HL-60 (cell line): ENCODE measurements at regions not wholly inside any gene's neighbourhood (a gene's known extent, or its start where the extent isn't known, plus 50 kb on each side); places are given as distances from the start of the nearest gene placed in this dataset.
A peak's percentile ranks its signal among the peaks of the same experiment; 100 is the strongest.

Source experiments
- DNase-seq, 2 experiments: peaks; one replicate each; pipeline ENCODE4 v3.0.0-alpha.2; 2010 to 2020; ENCODE audit warnings: low read depth in 1 of 2, low spot score in 1 of 2
- H3K27ac ChIP-seq: fragments of 250-450 bp; sonication (Bioruptor Pico); replicated peaks from 2 replicates; pipeline ENCODE4 v1.5.1; 2020; ENCODE audit warnings: mild to moderate bottlenecking, moderate library complexity
- H3K27me3 ChIP-seq: fragments of 250-450 bp; sonication (Bioruptor Pico); 2 replicates; pipeline ENCODE4 v1.5.1; 2021; ENCODE audit warnings: mild to moderate bottlenecking, moderate library complexity; ENCODE audit not compliant: insufficient read depth, poor library complexity, severe bottlenecking
- H3K4me3 ChIP-seq: replicated peaks from 2 replicates; pipeline ENCODE4 v1.5.1; 2011; ENCODE audit warnings: mild to moderate bottlenecking, control low read depth, low read length; ENCODE audit not compliant: insufficient read depth
- CTCF ChIP-seq: IDR thresholded peaks from one replicate; pipeline ENCODE4 v1.5.1; 2011; ENCODE audit warnings: low read length, control low read depth, inconsistent platforms; ENCODE audit not compliant: insufficient read depth
- GABPA ChIP-seq: IDR thresholded peaks from 2 replicates; pipeline ENCODE4 v1.6.1; 2012; ENCODE audit warnings: low read depth
- POLR2AphosphoS5 ChIP-seq: IDR thresholded peaks from 2 replicates; pipeline ENCODE4 v1.6.1; 2012; ENCODE audit warnings: low read depth
- SPI1 ChIP-seq: IDR thresholded peaks from 2 replicates; pipeline ENCODE4 v1.6.1; 2012; ENCODE audit warnings: low read depth, mild to moderate bottlenecking, borderline replicate concordance
- TF ChIP-seq, protein P1 (sequence below): IDR thresholded peaks from 2 replicates; pipeline ENCODE4 v1.6.1; 2012; ENCODE audit warnings: low read depth; ENCODE audit not compliant: insufficient replicate concordance

DNA sequence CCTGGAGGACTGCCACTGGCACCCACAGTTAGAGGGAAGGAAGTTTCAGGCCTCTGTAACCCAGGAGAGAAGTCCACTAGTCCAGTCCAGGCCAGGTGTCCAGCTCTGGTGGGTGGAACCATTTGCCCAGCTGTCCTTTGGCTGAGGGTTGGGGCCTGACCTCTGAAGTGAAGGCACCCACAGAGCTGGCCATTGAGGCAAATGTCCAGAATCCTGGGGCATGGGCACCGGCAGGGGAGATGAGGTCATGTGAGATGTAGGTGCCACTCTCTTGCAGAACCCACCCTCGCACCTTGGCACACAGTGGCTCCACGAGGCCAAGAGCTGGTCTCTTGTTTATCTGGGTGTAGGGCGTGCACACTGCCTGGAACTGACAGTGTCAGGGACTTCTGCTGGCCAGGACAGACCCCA is 162.8 kb downstream of the SMAD6 start:
- Histone ChIP-seq H3K27ac (no peak overlapping the region), H3K4me3 (no peak overlapping the region), H3K27me3 (no peaks in the 10 kb centered on the region)
- TF ChIP-seq GABPA (no peak), CTCF (no peak), POLR2AphosphoS5 (no peak), SPI1 (no peak)
- TF ChIP-seq, protein P1, sequence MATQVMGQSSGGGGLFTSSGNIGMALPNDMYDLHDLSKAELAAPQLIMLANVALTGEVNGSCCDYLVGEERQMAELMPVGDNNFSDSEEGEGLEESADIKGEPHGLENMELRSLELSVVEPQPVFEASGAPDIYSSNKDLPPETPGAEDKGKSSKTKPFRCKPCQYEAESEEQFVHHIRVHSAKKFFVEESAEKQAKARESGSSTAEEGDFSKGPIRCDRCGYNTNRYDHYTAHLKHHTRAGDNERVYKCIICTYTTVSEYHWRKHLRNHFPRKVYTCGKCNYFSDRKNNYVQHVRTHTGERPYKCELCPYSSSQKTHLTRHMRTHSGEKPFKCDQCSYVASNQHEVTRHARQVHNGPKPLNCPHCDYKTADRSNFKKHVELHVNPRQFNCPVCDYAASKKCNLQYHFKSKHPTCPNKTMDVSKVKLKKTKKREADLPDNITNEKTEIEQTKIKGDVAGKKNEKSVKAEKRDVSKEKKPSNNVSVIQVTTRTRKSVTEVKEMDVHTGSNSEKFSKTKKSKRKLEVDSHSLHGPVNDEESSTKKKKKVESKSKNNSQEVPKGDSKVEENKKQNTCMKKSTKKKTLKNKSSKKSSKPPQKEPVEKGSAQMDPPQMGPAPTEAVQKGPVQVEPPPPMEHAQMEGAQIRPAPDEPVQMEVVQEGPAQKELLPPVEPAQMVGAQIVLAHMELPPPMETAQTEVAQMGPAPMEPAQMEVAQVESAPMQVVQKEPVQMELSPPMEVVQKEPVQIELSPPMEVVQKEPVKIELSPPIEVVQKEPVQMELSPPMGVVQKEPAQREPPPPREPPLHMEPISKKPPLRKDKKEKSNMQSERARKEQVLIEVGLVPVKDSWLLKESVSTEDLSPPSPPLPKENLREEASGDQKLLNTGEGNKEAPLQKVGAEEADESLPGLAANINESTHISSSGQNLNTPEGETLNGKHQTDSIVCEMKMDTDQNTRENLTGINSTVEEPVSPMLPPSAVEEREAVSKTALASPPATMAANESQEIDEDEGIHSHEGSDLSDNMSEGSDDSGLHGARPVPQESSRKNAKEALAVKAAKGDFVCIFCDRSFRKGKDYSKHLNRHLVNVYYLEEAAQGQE, result no peak
- no peak for DNase-seq

DNA sequence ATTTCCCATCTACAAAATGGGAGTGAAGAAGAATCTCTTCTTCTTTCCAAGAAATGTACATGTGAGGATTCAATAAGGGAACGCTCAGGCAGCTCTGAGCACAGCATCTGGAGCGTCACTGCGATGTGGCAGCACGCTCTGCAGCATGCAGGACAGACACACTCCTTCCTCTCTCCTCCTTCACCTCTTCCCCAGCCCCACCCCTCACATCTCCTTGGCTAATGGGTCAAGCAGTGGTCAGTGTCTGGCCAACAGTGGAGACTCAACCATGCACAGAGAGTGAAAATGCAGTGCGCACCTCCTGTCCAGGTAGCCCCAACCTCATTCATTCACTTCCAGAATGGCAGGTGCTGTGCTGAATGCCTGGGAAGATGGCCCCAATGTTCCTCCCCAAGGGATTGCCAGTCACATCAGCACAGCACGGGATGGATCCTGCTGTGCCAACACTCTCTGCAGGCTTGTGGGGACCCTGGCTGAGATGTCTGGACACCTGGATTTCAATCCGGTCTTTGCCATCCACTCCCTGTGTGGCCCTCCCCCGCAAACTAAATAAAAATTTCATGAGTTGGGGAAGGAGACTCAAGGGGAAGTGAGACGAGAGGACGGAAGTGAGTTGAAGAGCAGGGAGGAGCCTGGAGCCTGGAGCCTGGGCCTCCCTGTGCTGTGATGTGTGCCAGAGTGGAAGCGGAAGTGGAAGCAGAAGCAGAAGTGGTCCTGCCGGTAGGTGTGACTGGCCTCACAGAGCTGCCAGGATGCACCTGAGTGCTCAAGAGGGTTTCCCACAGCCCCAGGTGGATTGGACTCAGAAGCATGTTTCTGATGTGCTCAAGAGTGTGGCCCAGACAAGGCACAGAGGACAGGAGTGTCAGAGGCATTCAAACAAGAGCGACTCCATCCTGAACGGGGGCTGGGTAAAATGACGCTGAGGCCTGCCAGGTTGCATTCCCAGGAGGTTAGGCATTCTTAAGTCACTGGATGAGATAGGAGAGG is 163.9 kb downstream of the SMAD6 start:
- H3K4me3 ChIP-seq, result no peak overlapping the region
- no peaks in the 10 kb centered on the region for H3K27me3 ChIP-seq
- no peak overlapping the region; the same call in 1 of the 2 replicates for H3K27ac ChIP-seq
- DNase-seq, result peak; percentile 90 to 93
- peak; percentile 98 for TF ChIP-seq SPI1
- TF ChIP-seq, protein P1, result no peak

GRCh38 chr15:66866656-66867055 is 164.6 kb downstream of the SMAD6 start:
- TF ChIP-seq GABPA (no peak), CTCF (no peak), POLR2AphosphoS5 (no peak), SPI1 (no peak)
- TF ChIP-seq, protein P1, result no peak
- H3K27me3 ChIP-seq, result no peaks in the 10 kb centered on the region
- H3K27ac ChIP-seq, result no peak overlapping the region; the same call in 1 of the 2 replicates
- DNase-seq, result no peak
- no peak overlapping the region for H3K4me3 ChIP-seq
